GM12878 (cell line): ENCODE measurements at regions not wholly inside any gene's neighbourhood (a gene's known extent, or its start where the extent isn't known, plus 50 kb on each side); places are given as distances from the start of the nearest gene placed in this dataset.
"Not testable (repeated sequence)": the region's sequence is repeated elsewhere in the genome, so short reads cannot be mapped to it uniquely, and the experiment has no call there.

ENCODE experiments used
- CREB1 ChIP-seq: IDR thresholded peaks from 2 replicates; pipeline ENCODE4 v1.6.1; 2012; ENCODE audit warnings: low read depth, mild to moderate bottlenecking, inconsistent platforms
- IRF4 ChIP-seq: IDR thresholded peaks from 2 replicates; pipeline ENCODE4 v1.6.1; 2011; ENCODE audit warnings: low read depth, low read length
- POLR2A ChIP-seq: IDR thresholded peaks from 2 replicates; pipeline ENCODE4 v1.6.1; 2011; ENCODE audit warnings: low read depth, mild to moderate bottlenecking, low read length
- POLR2AphosphoS5 ChIP-seq: IDR thresholded peaks from 2 replicates; pipeline ENCODE4 v1.6.1; 2011; ENCODE audit warnings: mild to moderate bottlenecking, low read length, inconsistent platforms
- RBBP5 ChIP-seq: fragments of 200-600 bp; sonication (generic); conservative IDR thresholded peaks from 2 replicates; pipeline ENCODE4 v1.6.1; 2016
- SIN3A ChIP-seq: IDR thresholded peaks from 2 replicates; pipeline ENCODE4 v1.6.1; 2012; ENCODE audit warnings: low read depth, low read length, improper control_type of control experiment
- SP1 ChIP-seq: IDR thresholded peaks from one replicate; pipeline ENCODE4 v1.6.1; 2011; ENCODE audit warnings: low read depth, low read length
- SREBF2 ChIP-seq: IDR thresholded peaks from 2 replicates; pipeline ENCODE4 v1.6.1; 2012; ENCODE audit warnings: mild to moderate bottlenecking, low read length
- SUZ12 ChIP-seq: fragments of 200-600 bp; sonication (generic); IDR thresholded peaks from one replicate; pipeline ENCODE4 v1.6.1; 2018; ENCODE audit warnings: antibody characterized with exemption, mild to moderate bottlenecking; ENCODE audit not compliant: unreplicated experiment
- TARDBP ChIP-seq: IDR thresholded peaks from 2 replicates; pipeline ENCODE4 v1.6.1; 2016; ENCODE audit warnings: borderline replicate concordance
- TF ChIP-seq, protein P1 (sequence below), 3 experiments: IDR thresholded peaks in 2 of 3; conservative IDR thresholded peaks in 1 of 3; 2 replicates each; pipeline ENCODE4 v1.5.1; 2011; ENCODE audit warnings: low read depth in 3 of 3, low read length in 3 of 3, mild to moderate bottlenecking in 3 of 3, control low read depth in 2 of 3, moderate library complexity in 2 of 3, inconsistent platforms in 1 of 3, mixed read lengths in 1 of 3; ENCODE audit not compliant: control insufficient read depth in 2 of 3, insufficient read depth in 1 of 3; ENCODE audit errors: extremely low read depth in 1 of 3
- TF ChIP-seq, protein P2 (sequence below): IDR thresholded peaks from 2 replicates; pipeline ENCODE4 v1.6.1; 2011; ENCODE audit warnings: mild to moderate bottlenecking, low read depth, low read length, moderate library complexity; ENCODE audit not compliant: insufficient replicate concordance
- TF ChIP-seq, protein P3 (sequence below): fragments of 450-650 bp; IDR thresholded peaks from 2 replicates; pipeline ENCODE4 v1.6.1; 2018; ENCODE audit warnings: borderline replicate concordance, mild to moderate bottlenecking; ENCODE audit not compliant: partially characterized antibody

DNA sequence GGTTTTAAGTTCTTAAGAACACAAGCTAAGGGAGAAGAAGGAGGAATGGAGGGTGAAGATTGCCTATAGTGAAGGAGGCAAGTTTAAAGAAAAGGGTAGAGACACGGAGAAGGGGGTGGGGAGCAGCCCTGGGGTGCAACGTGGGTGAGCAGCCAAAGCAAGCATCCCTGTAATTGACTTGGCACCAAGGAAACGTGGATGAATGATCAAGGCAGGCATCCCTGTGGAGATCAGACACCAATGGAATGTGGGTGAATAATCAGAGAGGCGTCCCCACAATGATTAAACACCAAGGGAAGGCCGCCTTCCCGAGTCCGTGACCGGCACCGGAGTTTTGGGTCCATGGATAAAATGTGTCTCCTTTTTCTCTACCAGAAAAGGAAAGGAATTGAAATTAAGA, 58.4 kb upstream of the CCDC90B start:
- not testable (repeated sequence) for TF ChIP-seq SREBF2, POLR2A, RBBP5, SP1, SUZ12, POLR2AphosphoS5, CREB1, TARDBP, SIN3A, IRF4
- TF ChIP-seq, protein P1, sequence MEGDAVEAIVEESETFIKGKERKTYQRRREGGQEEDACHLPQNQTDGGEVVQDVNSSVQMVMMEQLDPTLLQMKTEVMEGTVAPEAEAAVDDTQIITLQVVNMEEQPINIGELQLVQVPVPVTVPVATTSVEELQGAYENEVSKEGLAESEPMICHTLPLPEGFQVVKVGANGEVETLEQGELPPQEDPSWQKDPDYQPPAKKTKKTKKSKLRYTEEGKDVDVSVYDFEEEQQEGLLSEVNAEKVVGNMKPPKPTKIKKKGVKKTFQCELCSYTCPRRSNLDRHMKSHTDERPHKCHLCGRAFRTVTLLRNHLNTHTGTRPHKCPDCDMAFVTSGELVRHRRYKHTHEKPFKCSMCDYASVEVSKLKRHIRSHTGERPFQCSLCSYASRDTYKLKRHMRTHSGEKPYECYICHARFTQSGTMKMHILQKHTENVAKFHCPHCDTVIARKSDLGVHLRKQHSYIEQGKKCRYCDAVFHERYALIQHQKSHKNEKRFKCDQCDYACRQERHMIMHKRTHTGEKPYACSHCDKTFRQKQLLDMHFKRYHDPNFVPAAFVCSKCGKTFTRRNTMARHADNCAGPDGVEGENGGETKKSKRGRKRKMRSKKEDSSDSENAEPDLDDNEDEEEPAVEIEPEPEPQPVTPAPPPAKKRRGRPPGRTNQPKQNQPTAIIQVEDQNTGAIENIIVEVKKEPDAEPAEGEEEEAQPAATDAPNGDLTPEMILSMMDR (IDR thresholded peaks at IDR 0.05 in 2 of 3, conservative IDR thresholded peaks at IDR 0.05 in 1 of 3; ENCODE audit: control insufficient read depth in 2 of 3, extremely low read depth in 1 of 3, insufficient read depth in 1 of 3, low read depth in 3 of 3, low read length in 3 of 3) = not testable (repeated sequence)
- TF ChIP-seq, protein P2, sequence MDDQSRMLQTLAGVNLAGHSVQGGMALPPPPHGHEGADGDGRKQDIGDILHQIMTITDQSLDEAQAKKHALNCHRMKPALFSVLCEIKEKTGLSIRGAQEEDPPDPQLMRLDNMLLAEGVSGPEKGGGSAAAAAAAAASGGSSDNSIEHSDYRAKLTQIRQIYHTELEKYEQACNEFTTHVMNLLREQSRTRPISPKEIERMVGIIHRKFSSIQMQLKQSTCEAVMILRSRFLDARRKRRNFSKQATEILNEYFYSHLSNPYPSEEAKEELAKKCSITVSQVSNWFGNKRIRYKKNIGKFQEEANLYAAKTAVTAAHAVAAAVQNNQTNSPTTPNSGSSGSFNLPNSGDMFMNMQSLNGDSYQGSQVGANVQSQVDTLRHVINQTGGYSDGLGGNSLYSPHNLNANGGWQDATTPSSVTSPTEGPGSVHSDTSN = not testable (repeated sequence)
- TF ChIP-seq, protein P3, sequence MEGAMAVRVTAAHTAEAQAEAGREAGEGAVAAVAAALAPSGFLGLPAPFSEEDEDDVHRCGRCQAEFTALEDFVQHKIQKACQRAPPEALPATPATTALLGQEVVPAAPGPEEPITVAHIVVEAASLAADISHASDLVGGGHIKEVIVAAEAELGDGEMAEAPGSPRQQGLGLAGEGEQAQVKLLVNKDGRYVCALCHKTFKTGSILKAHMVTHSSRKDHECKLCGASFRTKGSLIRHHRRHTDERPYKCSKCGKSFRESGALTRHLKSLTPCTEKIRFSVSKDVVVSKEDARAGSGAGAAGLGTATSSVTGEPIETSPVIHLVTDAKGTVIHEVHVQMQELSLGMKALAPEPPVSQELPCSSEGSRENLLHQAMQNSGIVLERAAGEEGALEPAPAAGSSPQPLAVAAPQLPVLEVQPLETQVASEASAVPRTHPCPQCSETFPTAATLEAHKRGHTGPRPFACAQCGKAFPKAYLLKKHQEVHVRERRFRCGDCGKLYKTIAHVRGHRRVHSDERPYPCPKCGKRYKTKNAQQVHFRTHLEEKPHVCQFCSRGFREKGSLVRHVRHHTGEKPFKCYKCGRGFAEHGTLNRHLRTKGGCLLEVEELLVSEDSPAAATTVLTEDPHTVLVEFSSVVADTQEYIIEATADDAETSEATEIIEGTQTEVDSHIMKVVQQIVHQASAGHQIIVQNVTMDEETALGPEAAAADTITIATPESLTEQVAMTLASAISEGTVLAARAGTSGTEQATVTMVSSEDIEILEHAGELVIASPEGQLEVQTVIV = not testable (repeated sequence)
